HG03060 (cell line): ENCODE measurements at regions not wholly inside any gene's neighbourhood (a gene's known extent, or its start where the extent isn't known, plus 50 kb on each side); places are given as distances from the start of the nearest gene placed in this dataset.

Experiments
- ATAC-seq: cut with Tn5 transposase; IDR thresholded peaks from one replicate; pipeline ENCODE4 v1.9.1; 2021; ENCODE audit warnings: low read depth, moderate number of reproducible peaks; ENCODE audit not compliant: unreplicated experiment

- ATAC-seq, result no peak
Measured at GRCh38 chr3:124269619-124270018, 277.7 kb upstream of the ROPN1 start.

DNA sequence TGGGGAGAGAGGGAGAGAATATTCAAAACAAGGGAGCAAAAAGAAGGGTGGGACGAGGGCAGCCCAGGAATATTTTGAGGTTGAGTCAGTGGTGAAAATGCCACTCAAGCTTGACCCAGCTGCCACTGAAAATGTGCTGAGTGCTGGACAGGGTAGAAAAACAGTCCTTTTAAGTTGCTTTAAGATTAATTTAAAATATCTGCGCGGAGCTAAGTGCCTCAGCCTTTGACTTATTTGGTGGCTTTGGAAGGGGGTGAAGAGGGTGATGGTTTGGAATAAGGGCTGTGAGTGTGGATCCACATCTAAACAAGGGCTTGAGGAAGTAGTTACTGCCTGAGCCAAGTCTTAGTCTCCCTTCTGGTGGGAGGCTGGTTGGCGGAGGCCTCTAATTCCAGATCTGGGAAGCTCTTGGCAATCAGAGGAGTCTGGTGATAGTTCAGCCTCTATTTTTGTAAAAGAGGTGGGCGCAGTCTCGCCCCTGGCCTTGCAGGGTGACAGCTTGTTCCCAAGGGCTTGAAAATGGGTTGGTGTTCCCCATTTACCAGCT is 280.8 kb upstream of the ROPN1 start:
- no peak for ATAC-seq

DNA sequence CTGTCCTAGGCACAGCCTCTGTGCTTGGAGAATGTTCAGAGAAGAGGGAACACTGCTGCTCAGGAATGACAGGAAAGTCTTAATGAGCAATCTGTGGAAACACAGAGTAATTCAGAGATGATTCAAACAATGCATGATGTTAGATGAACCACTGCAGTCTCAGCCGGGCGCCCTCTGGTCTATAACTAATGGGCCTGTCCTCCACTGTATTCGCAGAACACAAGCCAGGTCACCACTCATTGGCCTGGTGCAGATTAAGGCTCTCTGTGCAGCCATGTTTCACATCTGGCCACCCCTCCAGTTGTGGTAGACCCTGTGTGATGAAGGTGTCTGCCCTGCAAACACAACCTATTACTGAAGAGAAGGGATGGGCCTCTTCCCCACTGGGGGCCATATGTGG is 281.7 kb upstream of the ROPN1 start:
- no peak for ATAC-seq

DNA sequence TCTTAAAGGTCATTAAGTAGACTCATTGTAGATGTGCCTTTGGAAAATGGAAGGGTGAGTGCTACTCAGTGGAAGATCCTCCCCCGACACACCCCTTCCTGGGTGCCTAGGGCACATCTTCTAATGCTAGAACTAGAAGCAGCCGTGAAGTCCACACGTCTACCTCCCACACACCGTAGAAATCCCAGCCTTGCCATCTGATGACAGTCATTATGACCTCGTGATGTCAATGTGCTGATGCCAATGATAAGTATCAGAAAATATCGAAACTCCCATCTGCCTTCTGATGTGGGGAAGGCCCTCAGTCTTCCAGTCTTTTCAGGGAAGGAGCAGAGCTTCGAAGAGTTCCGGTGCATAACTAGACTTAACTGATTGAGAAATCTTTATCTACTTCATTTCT is 282.1 kb upstream of the ROPN1 start:
- ATAC-seq, result no peak

- ATAC-seq, result no peak
Measured at GRCh38 chr3:124275412-124275811, 283.5 kb upstream of the ROPN1 start.

GRCh38 chr3:124276133-124276532 is 284.2 kb upstream of the ROPN1 start:
- ATAC-seq, result no peak

- ATAC-seq, result no peak
Measured at GRCh38 chr3:124276539-124277143, 284.7 kb upstream of the ROPN1 start.

GRCh38 chr3:124277144-124277890 is 285.4 kb upstream of the ROPN1 start:
- no peak for ATAC-seq

GRCh38 chr3:124281453-124282316 is 289.8 kb upstream of the ROPN1 start:
- no peak for ATAC-seq

DNA sequence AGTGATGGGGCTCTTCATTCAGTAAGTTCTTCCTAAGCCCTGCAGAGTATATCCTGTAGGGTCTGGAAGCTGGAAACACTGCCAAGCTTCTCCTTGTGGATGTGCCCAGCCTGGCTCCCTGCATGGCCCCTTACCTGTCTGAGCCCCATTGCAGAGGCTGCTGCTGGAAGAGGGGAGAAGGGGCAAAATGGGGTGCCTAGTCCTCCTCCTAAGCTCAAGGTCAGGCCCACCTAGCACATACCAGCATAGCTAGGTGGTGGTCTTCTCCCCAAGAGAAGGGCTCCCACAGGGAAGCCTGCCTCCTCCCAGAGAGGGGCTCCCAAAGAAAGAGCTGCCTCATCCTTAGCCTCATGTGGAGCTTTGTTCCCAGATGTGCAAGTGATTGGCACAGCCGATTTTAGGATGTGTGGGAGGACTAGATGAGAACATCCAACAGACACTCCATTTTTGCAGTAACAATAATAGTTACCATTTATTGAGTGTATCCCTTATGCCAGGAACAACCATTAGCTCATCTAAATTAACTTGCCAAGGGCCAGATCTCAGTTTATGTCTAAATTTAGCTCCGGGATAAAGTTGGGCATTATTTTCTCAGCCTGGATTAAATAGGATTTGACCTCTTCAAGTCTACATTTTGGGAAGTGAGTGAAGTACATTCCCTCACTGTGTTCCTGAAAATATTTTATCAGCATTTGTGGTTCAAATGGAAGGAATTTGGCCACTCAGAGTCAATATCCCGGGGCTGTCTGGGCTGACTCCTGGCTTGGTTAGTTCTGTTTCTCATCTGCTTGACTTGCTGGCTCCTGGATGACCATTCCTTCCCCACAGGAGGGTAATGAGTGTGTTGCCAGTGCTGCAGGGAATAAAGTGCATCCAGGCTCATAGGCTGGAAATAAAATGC is 291.1 kb upstream of the ROPN1 start:
- no peak for ATAC-seq

DNA sequence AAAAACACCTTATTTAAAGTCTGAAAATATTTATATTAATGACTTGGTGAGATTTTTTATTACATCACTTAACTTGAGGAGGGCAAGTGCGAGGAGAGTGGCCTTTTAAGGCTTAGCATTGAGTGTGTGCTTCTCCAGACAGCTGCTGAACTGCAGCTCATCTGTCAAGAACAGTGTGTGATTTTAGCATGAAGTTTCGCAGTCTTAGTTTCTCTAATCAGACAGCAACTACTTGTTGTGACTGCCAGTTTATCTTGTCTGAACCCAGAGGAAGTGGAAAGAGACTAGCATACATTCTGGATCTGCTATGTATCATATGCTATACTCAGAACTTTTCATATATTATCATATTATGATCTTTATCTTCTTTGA is 291.7 kb upstream of the ROPN1 start:
- ATAC-seq, result no peak

DNA sequence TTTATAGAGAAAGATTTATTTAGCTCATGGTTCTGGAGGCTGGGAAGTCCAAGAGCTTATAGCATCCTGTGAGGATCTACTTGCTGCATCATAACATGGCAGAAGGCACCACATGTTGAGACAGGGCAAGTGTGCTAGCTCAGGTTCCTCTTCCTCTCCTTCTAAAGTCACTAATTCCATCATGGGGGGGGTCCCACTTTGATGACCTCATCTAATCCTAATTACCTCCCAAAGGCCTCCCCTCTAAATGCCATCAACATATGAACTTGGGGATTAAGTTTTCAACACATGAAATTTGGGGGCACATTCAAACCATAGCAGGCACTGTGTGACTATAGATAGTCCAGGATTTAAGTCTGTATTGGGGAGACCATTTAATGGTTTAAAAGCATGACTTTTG is 297.1 kb upstream of the ROPN1 start:
- ATAC-seq, result no peak

- ATAC-seq, result no peak
Measured at GRCh38 chr3:124291008-124291407, 299.1 kb upstream of the ROPN1 start.

DNA sequence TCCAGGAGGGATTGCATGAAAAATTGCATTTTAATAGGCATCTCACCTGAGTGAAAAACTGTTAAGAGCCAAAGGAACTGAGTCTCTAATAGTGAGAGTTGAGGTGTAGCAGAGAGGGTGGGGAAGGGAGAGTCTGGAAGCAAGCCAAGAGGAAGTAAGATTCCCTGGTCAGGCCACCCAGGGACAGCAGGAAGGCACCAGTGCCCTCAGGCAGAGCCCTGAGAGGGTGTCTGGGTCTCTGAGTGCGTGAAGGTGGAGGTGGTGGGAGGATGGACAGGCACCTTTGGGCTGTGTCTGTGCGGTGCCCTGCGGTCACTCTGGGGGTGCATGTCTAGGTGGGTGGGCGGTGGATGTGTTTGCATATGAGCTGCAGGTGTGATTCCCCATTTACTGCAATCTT is 300.4 kb upstream of the ROPN1 start:
- no peak for ATAC-seq

GRCh38 chr3:124293584-124293983 is 301.7 kb upstream of the ROPN1 start:
- no peak for ATAC-seq

DNA sequence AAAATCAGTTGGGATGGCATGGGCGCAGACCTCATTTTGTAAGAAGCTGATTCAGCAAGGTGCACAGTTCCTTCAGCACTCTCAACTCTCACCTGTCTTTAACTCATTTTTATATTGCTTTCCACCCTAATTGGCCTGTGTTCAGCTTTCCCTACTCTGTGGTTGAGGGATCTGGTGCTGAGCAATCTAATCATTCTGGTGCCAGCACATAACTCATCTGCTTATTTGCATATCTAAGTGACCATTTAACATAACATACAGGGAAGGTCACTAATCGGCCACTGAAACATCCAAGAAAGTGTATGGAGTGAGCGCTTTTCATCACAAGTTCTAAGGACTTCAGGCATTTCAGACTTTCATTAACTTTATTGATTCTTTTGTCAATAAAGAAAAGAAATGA is 303.4 kb upstream of the ROPN1 start:
- ATAC-seq, result no peak

- no peak for ATAC-seq
Measured at GRCh38 chr3:124296406-124296805, 304.5 kb upstream of the ROPN1 start.

GRCh38 chr3:124297062-124297980 is 305.4 kb upstream of the ROPN1 start:
- no peak for ATAC-seq

- no peak for ATAC-seq
Measured at GRCh38 chr3:124298301-124298700, 306.4 kb upstream of the ROPN1 start.
